Skeletal muscle tissue (tissue), 3 donors: ENCODE measurements at regions not wholly inside any gene's neighbourhood (a gene's known extent, or its start where the extent isn't known, plus 50 kb on each side); places are given as distances from the start of the nearest gene placed in this dataset.

Source experiments
- H3K27ac ChIP-seq: one replicate; pipeline ENCODE4 v1.7.0; 2013; ENCODE audit warnings: mild to moderate bottlenecking, low read depth, low read length, inconsistent platforms
- H3K27me3 ChIP-seq, 3 donors: one replicate each; pipeline ENCODE4 v1.7.0; 2013; ENCODE audit warnings: low read length in 3 of 3; ENCODE audit not compliant: control insufficient read depth in 3 of 3, insufficient read depth in 3 of 3
- H3K36me3 ChIP-seq, 3 donors: one replicate each; pipeline ENCODE4 v1.7.0; 2013; ENCODE audit warnings: low read length in 3 of 3; ENCODE audit not compliant: control insufficient read depth in 3 of 3, insufficient read depth in 3 of 3
- H3K4me1 ChIP-seq, 3 donors: one replicate each; pipeline ENCODE4 v1.7.0; 2013; ENCODE audit warnings: low read length in 3 of 3, mild to moderate bottlenecking in 3 of 3; ENCODE audit not compliant: control insufficient read depth in 3 of 3, insufficient read depth in 3 of 3
- H3K4me3 ChIP-seq, 3 donors: one replicate each; pipeline ENCODE4 v1.7.0; 2013; ENCODE audit warnings: low read length in 3 of 3
- H3K9ac ChIP-seq, 3 donors: one replicate each; pipeline ENCODE4 v1.7.0; 2013; ENCODE audit warnings: low read length in 3 of 3, mild to moderate bottlenecking in 3 of 3, moderate library complexity in 2 of 3, low read depth in 1 of 3
- H3K9me3 ChIP-seq, 3 donors: one replicate each; pipeline ENCODE4 v1.7.0; 2013; ENCODE audit warnings: low read length in 3 of 3; ENCODE audit not compliant: control insufficient read depth in 3 of 3
- donor health status: Osteomylitis.

DNA sequence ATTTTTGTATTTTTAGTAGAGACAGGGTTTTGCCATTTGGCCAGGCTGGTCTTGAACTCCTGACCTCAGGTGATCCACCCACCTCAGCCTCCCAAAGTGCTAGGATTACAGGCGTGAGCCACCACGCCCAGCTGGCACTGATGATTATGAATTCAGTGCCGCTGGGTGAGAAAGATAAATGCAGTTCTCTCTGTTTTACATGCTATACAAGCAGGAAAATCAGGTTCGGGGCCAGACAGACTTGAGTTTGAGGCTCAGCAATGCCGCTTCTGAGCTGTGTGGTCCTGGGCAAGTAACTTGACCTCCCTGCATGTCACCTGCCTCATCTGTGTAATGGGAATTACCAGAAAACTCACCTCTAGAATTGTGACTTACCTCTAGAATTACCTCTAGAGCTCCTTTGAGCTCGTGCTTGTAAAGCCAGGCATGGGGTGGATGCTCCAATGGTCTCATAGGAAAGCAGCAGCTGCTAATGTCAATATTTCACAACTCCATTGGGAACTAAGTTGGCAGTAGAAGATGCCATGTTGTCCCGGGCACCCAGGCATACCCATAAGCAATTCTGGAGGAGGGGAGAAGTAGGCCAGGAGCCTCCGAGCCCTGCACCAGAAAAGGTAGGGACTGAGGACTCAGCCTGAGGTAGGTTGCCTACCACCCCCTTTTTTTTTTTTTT, 119.8 kb upstream of the SLC25A33 start:
- no peaks in the 10 kb centered on the region for H3K36me3 ChIP-seq

DNA sequence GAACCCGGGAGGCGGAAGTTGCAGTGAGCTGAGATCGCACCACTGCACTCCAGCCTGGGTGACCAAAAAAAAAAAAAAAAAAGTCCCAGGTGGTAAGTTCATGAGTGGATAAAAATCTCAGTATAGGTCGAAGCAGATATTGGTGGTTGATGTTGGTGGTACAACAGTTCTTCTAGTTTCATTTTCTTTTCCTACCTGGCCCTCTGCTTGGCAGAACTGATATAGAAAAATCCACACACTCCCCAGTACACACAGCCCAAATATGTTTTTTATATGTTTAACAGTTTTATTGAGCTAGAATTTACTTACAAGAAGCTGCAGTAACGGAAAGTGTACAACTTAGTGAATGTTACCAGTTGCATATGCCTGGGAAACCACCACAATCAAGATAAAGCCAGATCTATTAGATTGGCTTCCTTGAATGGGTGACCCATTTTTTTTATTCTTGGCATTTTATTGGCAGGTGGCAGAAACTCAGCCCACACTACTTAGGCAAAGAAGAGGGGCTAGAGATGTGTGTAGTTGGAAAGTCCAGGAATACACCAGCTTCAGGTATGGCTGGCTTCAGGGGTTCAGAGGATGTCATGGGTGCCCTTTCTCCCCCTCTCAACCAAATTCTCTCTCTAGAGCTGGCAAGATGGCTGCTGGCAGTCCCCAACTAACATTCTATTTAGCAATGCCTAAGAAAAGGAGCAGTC, 118.3 kb upstream of the SLC25A33 start:
- H3K4me1 ChIP-seq = no peaks in the 10 kb centered on the region
- H3K4me3 ChIP-seq = no peak overlapping the region

More for the DNA sequence above, 119.8 kb upstream of the SLC25A33 start:
- H3K9me3 ChIP-seq = no peaks in the 10 kb centered on the region
- H3K4me1 ChIP-seq = no peaks in the 10 kb centered on the region
- no peaks in the 10 kb centered on the region for H3K27me3 ChIP-seq
- H3K9ac ChIP-seq = no peak overlapping the region
- H3K4me3 ChIP-seq = no peak overlapping the region
- H3K27ac ChIP-seq = no peak overlapping the region

GRCh38 chr1:9421533-9421873, 117.8 kb upstream of the SLC25A33 start:
- no peak overlapping the region for H3K9ac ChIP-seq
- H3K27me3 ChIP-seq = no peaks in the 10 kb centered on the region
- no peak overlapping the region for H3K4me3 ChIP-seq
- H3K9me3 ChIP-seq = no peaks in the 10 kb centered on the region
- H3K4me1 ChIP-seq = no peaks in the 10 kb centered on the region
- no peaks in the 10 kb centered on the region for H3K36me3 ChIP-seq
- no peak overlapping the region for H3K27ac ChIP-seq

More for the DNA sequence above, 118.3 kb upstream of the SLC25A33 start:
- H3K36me3 ChIP-seq = no peaks in the 10 kb centered on the region
- no peaks in the 10 kb centered on the region for H3K9me3 ChIP-seq
- H3K27me3 ChIP-seq = no peaks in the 10 kb centered on the region
- no peak overlapping the region for H3K9ac ChIP-seq
- H3K27ac ChIP-seq = no peak overlapping the region

DNA sequence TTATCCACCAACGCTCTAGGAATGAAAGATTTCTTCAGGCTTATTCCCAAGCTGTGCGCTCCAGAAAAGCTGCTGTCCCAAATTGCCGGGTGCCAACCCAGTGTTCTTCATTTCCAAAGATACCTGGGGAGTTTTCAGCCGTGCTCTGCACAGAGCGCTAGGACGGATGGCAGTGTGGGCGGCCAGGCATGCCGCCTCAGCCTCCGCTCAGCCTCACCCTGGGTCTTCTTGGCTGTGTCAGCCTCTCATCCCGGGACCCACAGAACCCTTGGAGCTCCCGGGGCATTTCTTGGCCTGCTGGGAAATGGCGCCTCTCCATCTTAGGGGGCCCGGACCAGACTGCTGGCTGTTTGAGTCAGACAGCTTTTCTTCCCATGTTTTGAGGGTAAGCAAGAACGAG, 116.9 kb upstream of the SLC25A33 start:
- Histone ChIP-seq H3K27me3 (no peaks in the 10 kb centered on the region), H3K9me3 (no peaks in the 10 kb centered on the region), H3K27ac (no peak overlapping the region), H3K9ac (no peak overlapping the region), H3K36me3 (no peaks in the 10 kb centered on the region), H3K4me1 (no peaks in the 10 kb centered on the region), H3K4me3 (no peak overlapping the region)

GRCh38 chr1:9422911-9423505, 116.3 kb upstream of the SLC25A33 start:
- Histone ChIP-seq H3K4me1 (no peaks in the 10 kb centered on the region), H3K27me3 (no peaks in the 10 kb centered on the region), H3K9ac (no peak overlapping the region), H3K9me3 (no peaks in the 10 kb centered on the region), H3K4me3 (no peak overlapping the region), H3K36me3 (no peaks in the 10 kb centered on the region), H3K27ac (no peak overlapping the region)

DNA sequence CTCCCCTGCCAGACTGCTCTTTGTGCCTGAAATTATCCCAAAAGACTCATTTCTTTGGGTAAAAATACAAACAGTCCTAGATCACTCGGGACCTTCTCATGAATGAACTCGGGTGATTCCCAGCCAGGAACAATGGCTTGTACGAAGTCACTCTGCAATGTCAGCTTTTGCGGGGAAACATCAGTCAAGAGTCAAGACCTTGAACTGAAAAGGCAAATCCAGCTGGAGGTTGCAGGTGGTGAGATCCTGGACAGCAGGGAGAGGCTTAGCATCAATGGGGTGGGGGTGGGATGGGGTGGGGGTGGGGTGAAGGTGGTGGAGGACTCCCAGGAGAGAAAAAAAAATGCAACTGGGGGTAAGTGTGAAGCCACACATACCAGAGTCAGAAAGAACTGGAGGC, 115.0 kb upstream of the SLC25A33 start:
- Histone ChIP-seq H3K4me1 (peaks cover 2 to 9% (median 5%) of the 10 kb centered on the region in 3 donors), H3K4me3 (no peak overlapping the region), H3K27me3 (no peaks in the 10 kb centered on the region), H3K36me3 (no peaks in the 10 kb centered on the region), H3K9ac (no peak overlapping the region), H3K9me3 (no peaks in the 10 kb centered on the region), H3K27ac (no peak overlapping the region)

- Histone ChIP-seq H3K27me3 (no peaks in the 10 kb centered on the region), H3K4me3 (no peak overlapping the region), H3K27ac (no peak overlapping the region), H3K9me3 (no peaks in the 10 kb centered on the region), H3K9ac (no peak overlapping the region), H3K36me3 (no peaks in the 10 kb centered on the region), H3K4me1 (peaks cover 5 to 15% (median 13%) of the 10 kb centered on the region in 3 donors)
Measured at GRCh38 chr1:9425859-9426258, 113.4 kb upstream of the SLC25A33 start.

DNA sequence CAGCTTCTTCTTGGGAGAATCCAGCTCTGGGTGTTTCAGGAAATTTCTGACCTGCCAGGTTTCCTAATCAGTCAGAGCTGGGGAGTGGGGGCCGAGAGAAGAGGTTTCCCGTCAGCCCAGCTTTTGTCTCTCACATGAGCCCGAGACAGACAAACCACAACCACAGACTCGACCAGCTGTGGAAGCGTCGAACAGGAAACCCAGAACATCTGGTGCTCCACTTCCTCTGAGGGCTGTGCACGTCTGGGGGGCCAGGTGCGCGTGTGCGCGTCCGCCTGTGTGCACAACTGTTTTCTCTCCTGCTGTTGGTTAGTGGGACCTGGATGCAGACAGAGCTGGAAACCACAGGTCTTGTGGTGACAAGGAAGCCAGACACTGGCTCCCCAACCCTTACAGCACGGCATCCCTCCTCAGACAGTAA, 113.0 kb upstream of the SLC25A33 start:
- Histone ChIP-seq H3K4me3 (no peak overlapping the region), H3K9ac (no peak overlapping the region), H3K27me3 (no peaks in the 10 kb centered on the region), H3K9me3 (no peaks in the 10 kb centered on the region), H3K4me1 (peaks cover 5 to 15% (median 13%) of the 10 kb centered on the region in 3 donors), H3K27ac (no peak overlapping the region), H3K36me3 (no peaks in the 10 kb centered on the region)

DNA sequence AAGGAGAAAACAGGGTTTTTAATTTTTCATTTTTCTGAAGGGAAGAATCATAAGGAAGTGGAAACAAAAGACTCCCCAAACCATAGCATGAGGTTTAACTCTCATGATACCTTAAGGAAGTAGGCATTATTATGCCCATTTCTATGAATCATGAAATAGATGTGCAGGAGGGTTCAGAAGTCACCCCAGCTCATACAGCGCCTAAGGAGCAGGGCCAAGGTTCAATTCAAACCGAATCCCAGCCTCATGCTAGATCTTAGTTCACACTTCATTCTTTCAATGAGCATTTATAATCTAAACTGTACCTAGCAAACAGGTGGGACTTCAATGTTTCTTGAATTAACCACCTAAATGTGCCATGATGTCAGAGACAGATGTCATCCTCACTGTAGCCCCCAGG, 111.9 kb upstream of the SLC25A33 start:
- Histone ChIP-seq H3K36me3 (no peaks in the 10 kb centered on the region), H3K9ac (no peak overlapping the region), H3K4me1 (peaks cover 5 to 15% (median 13%) of the 10 kb centered on the region in 3 donors), H3K4me3 (no peak overlapping the region), H3K9me3 (no peaks in the 10 kb centered on the region), H3K27me3 (no peaks in the 10 kb centered on the region), H3K27ac (no peak overlapping the region)
